ENCODE measurements at regions not wholly inside any gene's neighbourhood (a gene's known extent, or its start where the extent isn't known, plus 50 kb on each side); places are given as distances from the start of the nearest gene placed in this dataset.

DNA sequence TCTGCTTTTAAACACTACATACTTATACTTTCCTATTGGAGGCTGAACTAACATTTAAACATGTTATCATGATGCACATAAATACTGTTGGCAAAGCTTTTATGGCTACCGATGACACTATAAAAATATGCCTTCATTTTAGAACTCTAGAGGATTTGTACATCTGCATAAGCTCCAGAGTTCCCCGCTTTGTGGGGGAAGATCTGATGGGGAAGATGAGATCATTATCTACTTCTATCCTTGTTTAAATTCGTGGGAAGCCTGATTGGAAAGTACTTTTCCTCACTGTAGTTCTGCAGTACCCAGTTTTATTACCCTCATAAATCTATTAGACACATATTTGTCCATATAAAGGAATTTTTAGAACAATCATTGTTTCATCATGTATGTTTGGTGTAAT lies 299.6 kb upstream of the ATP2B1 start (continued):
- TF ChIP-seq POLR2A (IDR thresholded peaks at IDR 0.05; ENCODE audit: low read depth, low read length): no peak

DNA sequence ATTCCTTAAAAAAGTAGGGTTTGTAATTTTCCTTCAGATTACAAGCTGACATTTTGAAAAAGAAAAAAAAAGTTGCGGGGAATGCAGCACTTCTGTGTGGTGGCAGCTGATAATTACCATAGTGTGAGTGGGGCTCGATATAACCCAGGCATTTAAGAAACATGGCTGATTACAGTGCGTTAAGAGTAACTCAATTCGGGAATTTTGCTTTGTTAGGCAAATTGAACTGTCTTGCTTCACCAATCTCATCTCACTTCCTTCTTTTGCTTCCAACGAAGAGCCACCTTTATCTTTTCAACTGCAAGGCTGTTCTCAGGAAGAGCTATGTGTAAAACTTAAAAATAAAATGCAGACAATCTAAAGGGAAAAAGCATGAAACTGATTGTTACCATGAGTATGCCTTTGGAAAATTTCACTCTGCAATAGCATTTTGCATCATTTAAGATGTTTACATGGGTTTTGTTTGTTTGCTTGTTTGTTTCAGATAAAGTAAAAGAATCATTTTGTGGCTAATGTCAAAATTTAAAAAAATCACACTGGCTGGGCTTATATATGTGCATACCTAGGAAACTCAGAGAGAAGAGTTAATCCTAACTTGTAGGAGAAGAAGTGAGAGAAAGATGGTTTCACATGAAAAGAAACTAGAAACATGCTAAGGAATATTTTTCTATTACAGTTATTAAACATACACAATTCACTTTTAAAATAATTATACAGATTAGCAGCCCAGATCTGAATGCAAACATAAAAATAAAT lies 295.9 kb upstream of the ATP2B1 start:
- FAIRE-seq (no peak), DNase-seq (ENCODE audit: low read depth, low spot score) (peak; percentile 16), ATAC-seq (peak; percentile 84)
- no peaks in the 10 kb centered on the region for H3K27me3 ChIP-seq (replicated peaks in 1 of 2; ENCODE audit: control insufficient read depth in 2 of 2, insufficient read depth in 2 of 2, low read length in 1 of 2)
- H2AFZ ChIP-seq (ENCODE audit: control insufficient read depth, low read depth, low read length): peak overlapping the region; percentile 19
- no peak overlapping the region for H3K27ac ChIP-seq (ENCODE audit: control insufficient read depth, insufficient read depth)
- RAD21 ChIA-PET (ENCODE audit: unreplicated experiment): interaction anchor here (0.9 to 1.7 kb wide), 6 partner anchors 10 to 141 kb away, joined by 3 to 5 read pairs (median 3); no protein-coding TSS in a partner anchor
- SMC1A ChIA-PET (ENCODE audit: uncharacterized antibody, unreplicated experiment): interaction anchor here (0.6 to 3.0 kb wide), 14 partner anchors 8 to 1528 kb away, joined by 3 to 12 read pairs (median 4); no protein-coding TSS in a partner anchor
- TF ChIP-seq IKZF1 (conservative IDR thresholded peaks at IDR 0.05) (peak; percentile 37; the same call in 1 of the 2 replicates), IKZF2 (IDR thresholded peaks at IDR 0.05) (peak; percentile 53 to 60; a peak in 2 of 4 replicates), EP300 (IDR thresholded peaks at IDR 0.05; ENCODE audit: borderline replicate concordance in 1 of 2, control insufficient read depth in 1 of 2, low read depth in 2 of 2, low read length in 2 of 2) (0 out of 4 replicates have a peak, but pooled peaks of 1 of the 2 experiments have one; percentile 6), SPI1 (IDR thresholded peaks at IDR 0.05; ENCODE audit: borderline replicate concordance, insufficient read depth, low read depth, low read length) (peak; percentile 85), BHLHE40 (IDR thresholded peaks at IDR 0.05; ENCODE audit: borderline replicate concordance in 1 of 2, low read depth in 2 of 2, low read length in 1 of 2) (no peak), TCF7 (IDR thresholded peaks at IDR 0.05; ENCODE audit: borderline replicate concordance) (0 out of 2 replicates have a peak, but pooled peaks have one; percentile 12), RBBP5 (conservative IDR thresholded peaks at IDR 0.05) (no peak), YY1 (IDR thresholded peaks at IDR 0.05; ENCODE audit: low read depth, low read length) (peak; percentile 51; the same call in 1 of the 2 replicates), MTA2 (IDR thresholded peaks at IDR 0.05; ENCODE audit: low read depth) (peak; percentile 23; the same call in 1 of the 2 replicates)
- TF ChIP-seq, protein P1, sequence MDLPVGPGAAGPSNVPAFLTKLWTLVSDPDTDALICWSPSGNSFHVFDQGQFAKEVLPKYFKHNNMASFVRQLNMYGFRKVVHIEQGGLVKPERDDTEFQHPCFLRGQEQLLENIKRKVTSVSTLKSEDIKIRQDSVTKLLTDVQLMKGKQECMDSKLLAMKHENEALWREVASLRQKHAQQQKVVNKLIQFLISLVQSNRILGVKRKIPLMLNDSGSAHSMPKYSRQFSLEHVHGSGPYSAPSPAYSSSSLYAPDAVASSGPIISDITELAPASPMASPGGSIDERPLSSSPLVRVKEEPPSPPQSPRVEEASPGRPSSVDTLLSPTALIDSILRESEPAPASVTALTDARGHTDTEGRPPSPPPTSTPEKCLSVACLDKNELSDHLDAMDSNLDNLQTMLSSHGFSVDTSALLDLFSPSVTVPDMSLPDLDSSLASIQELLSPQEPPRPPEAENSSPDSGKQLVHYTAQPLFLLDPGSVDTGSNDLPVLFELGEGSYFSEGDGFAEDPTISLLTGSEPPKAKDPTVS (IDR thresholded peaks at IDR 0.05; ENCODE audit: low read depth, low read length): no peak
- CTCF ChIA-PET: interaction anchor here (1.2 to 4.3 kb wide), 2 partner anchors 10 to 460 kb away, joined by 3 to 23 read pairs; no protein-coding TSS in a partner anchor
- no TSS peak for BruUV-seq (replicated peaks)
- 0 out of 2 replicates have a peak overlapping the region, but pooled peaks have one; percentile 23 for H3K4me2 ChIP-seq (ENCODE audit: control insufficient read depth, insufficient read depth)
- no peaks in the 10 kb centered on the region for H3K79me2 ChIP-seq (ENCODE audit: control insufficient read depth, insufficient read depth, low read length)
- no peak overlapping the region for H3K4me3 ChIP-seq
- H3K36me3 ChIP-seq (ENCODE audit: control insufficient read depth in 2 of 2, insufficient read depth in 2 of 2, low read length in 1 of 2): no peaks in the 10 kb centered on the region
- peaks cover 5% of the 10 kb centered on the region; the same call in 1 of the 2 replicates for H3K4me1 ChIP-seq (ENCODE audit: control insufficient read depth, insufficient read depth, low read length)
- intact Hi-C loops (cut with micrococcal nuclease; ENCODE audit: unreplicated experiment) (no loop called here), in situ Hi-C loops (cut with MboI) (no loop called here)
- H4K20me1 ChIP-seq (ENCODE audit: control insufficient read depth, insufficient read depth): no peaks in the 10 kb centered on the region
- no peaks in the 10 kb centered on the region; the same call in 2 of the 3 replicates for H3K9me3 ChIP-seq (replicated peaks; ENCODE audit: control insufficient read depth, insufficient read depth, low read length)
- POLR2A ChIA-PET: interaction anchor here (0.5 to 1.2 kb wide), 2 partner anchors 11 to 68 kb away, joined by 3 to 4 read pairs; no protein-coding TSS in a partner anchor
- no peak overlapping the region for H3K9ac ChIP-seq (ENCODE audit: control insufficient read depth, insufficient read depth, low read length)
- 0% methylated on average over 5 of the region's 5 CpGs for whole genome bisulfite sequencing (ENCODE audit: insufficient coverage, insufficient replicate concordance, low lambda C conversion rate, missing lambda C conversion rate)

All from GM12878 (cell line).